ENCODE measurements at regions not wholly inside any gene's neighbourhood (a gene's known extent, or its start where the extent isn't known, plus 50 kb on each side); places are given as distances from the start of the nearest gene placed in this dataset.
A peak's percentile ranks its signal among the peaks of the same experiment; 100 is the strongest.
"Not testable (repeated sequence)": the region's sequence is repeated elsewhere in the genome, so short reads cannot be mapped to it uniquely, and the experiment has no call there.

GRCh38 chr3:177629276-177629675, 432.0 kb upstream of the TBL1XR1 start:
- Histone ChIP-seq H3K27ac (ENCODE audit: low read depth, low read length, poor library complexity, severe bottlenecking) (no peak overlapping the region), H3K4me1 (ENCODE audit: insufficient read depth, low read length, poor library complexity, severe bottlenecking) (no peaks in the 10 kb centered on the region), H3K27me3 (replicated peaks; ENCODE audit: insufficient read depth, low read depth, low read length, poor library complexity) (no peaks in the 10 kb centered on the region), H3K36me3 (ENCODE audit: insufficient read depth, low read length, poor library complexity, severe bottlenecking) (no peaks in the 10 kb centered on the region), H3K4me3 (ENCODE audit: low read depth, low read length, poor library complexity, severe bottlenecking) (no peak overlapping the region), H3K9me3 (ENCODE audit: low read depth, low read length, poor library complexity, severe bottlenecking) (no peaks in the 10 kb centered on the region)
- no TSS peak for BruUV-seq (replicated peaks)
- POLR2A ChIA-PET (ENCODE audit: low non-redundant PET), result no interaction called here
- intact Hi-C loops (cut with micrococcal nuclease; ENCODE audit: unreplicated experiment), result no loop called here
- no peak for DNase-seq (ENCODE audit: low spot score)
- CTCF ChIA-PET, result no interaction called here
- TF ChIP-seq CTCF (conservative IDR thresholded peaks at IDR 0.05; ENCODE audit: low read depth, low read length), result no peak
- TF ChIP-seq EZH2 (IDR thresholded peaks at IDR 0.05; ENCODE audit: borderline replicate concordance, low read depth, low read length, poor library complexity, severe bottlenecking), result no peak

GRCh38 chr3:177633671-177634207, 436.5 kb upstream of the TBL1XR1 start:
- no peak overlapping the region for H3K27ac ChIP-seq (ENCODE audit: low read depth, low read length, poor library complexity, severe bottlenecking)
- no peaks in the 10 kb centered on the region for H3K9me3 ChIP-seq (ENCODE audit: low read depth, low read length, poor library complexity, severe bottlenecking)
- no peak overlapping the region for H3K4me3 ChIP-seq (ENCODE audit: low read depth, low read length, poor library complexity, severe bottlenecking)
- H3K4me1 ChIP-seq (ENCODE audit: insufficient read depth, low read length, poor library complexity, severe bottlenecking), result no peaks in the 10 kb centered on the region
- H3K27me3 ChIP-seq (replicated peaks; ENCODE audit: insufficient read depth, low read depth, low read length, poor library complexity), result no peaks in the 10 kb centered on the region
- no TSS peak for BruUV-seq (replicated peaks)
- ChIA-PET CTCF (no interaction called here), POLR2A (ENCODE audit: low non-redundant PET) (no interaction called here)
- H3K36me3 ChIP-seq (ENCODE audit: insufficient read depth, low read length, poor library complexity, severe bottlenecking), result no peaks in the 10 kb centered on the region
- no peak for TF ChIP-seq EZH2 (IDR thresholded peaks at IDR 0.05; ENCODE audit: borderline replicate concordance, low read depth, low read length, poor library complexity, severe bottlenecking)
- TF ChIP-seq CTCF (conservative IDR thresholded peaks at IDR 0.05; ENCODE audit: low read depth, low read length), result no peak
- DNase-seq (ENCODE audit: low spot score), result no peak
- intact Hi-C loops (cut with micrococcal nuclease; ENCODE audit: unreplicated experiment), result no loop called here

- POLR2A ChIA-PET (ENCODE audit: low non-redundant PET); CTCF ChIA-PET; intact Hi-C loops (cut with micrococcal nuclease; ENCODE audit: unreplicated experiment): not testable (repeated sequence)
Measured at GRCh38 chr3:177635601-177636106, 438.4 kb upstream of the TBL1XR1 start.

GRCh38 chr3:177640319-177640965, 443.2 kb upstream of the TBL1XR1 start:
- Histone ChIP-seq H3K4me1 (ENCODE audit: insufficient read depth, low read length, poor library complexity, severe bottlenecking) (no peaks in the 10 kb centered on the region), H3K4me3 (ENCODE audit: low read depth, low read length, poor library complexity, severe bottlenecking) (no peak overlapping the region), H3K27ac (ENCODE audit: low read depth, low read length, poor library complexity, severe bottlenecking) (no peak overlapping the region), H3K27me3 (replicated peaks; ENCODE audit: insufficient read depth, low read depth, low read length, poor library complexity) (no peaks in the 10 kb centered on the region), H3K9me3 (ENCODE audit: low read depth, low read length, poor library complexity, severe bottlenecking) (no peaks in the 10 kb centered on the region), H3K36me3 (ENCODE audit: insufficient read depth, low read length, poor library complexity, severe bottlenecking) (no peaks in the 10 kb centered on the region)
- DNase-seq (ENCODE audit: low spot score), result peak; percentile 15
- BruUV-seq (replicated peaks), result no TSS peak
- ChIA-PET CTCF (no interaction called here), POLR2A (ENCODE audit: low non-redundant PET) (no interaction called here)
- intact Hi-C loops (cut with micrococcal nuclease; ENCODE audit: unreplicated experiment), result no loop called here
- no peak for TF ChIP-seq EZH2 (IDR thresholded peaks at IDR 0.05; ENCODE audit: borderline replicate concordance, low read depth, low read length, poor library complexity, severe bottlenecking)
- TF ChIP-seq CTCF (conservative IDR thresholded peaks at IDR 0.05; ENCODE audit: low read depth, low read length), result no peak; the same call in 1 of the 2 replicates

More at GRCh38 chr3:177635601-177636106, 438.4 kb upstream of the TBL1XR1 start:
- H3K4me1 ChIP-seq (ENCODE audit: insufficient read depth, low read length, poor library complexity, severe bottlenecking); H3K36me3 ChIP-seq (ENCODE audit: insufficient read depth, low read length, poor library complexity, severe bottlenecking); H3K4me3 ChIP-seq (ENCODE audit: low read depth, low read length, poor library complexity, severe bottlenecking); H3K9me3 ChIP-seq (ENCODE audit: low read depth, low read length, poor library complexity, severe bottlenecking); BruUV-seq (replicated peaks); H3K27me3 ChIP-seq (replicated peaks; ENCODE audit: insufficient read depth, low read depth, low read length, poor library complexity); H3K27ac ChIP-seq (ENCODE audit: low read depth, low read length, poor library complexity, severe bottlenecking); DNase-seq (ENCODE audit: low spot score): not testable (repeated sequence)

Data from A673 (cell line).